CD14-positive monocyte (primary cell): ENCODE measurements at regions not wholly inside any gene's neighbourhood (a gene's known extent, or its start where the extent isn't known, plus 50 kb on each side); places are given as distances from the start of the nearest gene placed in this dataset.

ENCODE experiments used
- DNase-seq, 3 donors: peaks; one replicate each; pipeline ENCODE4 v3.0.0-alpha.2; 2011 to 2022
- H2AFZ ChIP-seq: 2 replicates; pipeline ENCODE4 v1.6.0; 2012; ENCODE audit warnings: mild to moderate bottlenecking, low read depth, low read length, inconsistent platforms; ENCODE audit not compliant: insufficient read depth, poor library complexity, severe bottlenecking
- H3K27ac ChIP-seq, 2 donors: 1 replicate in 1 of 2; 2 replicates in 1 of 2; pipeline ENCODE4 v1.5.1; 2012 to 2013; ENCODE audit warnings: low read length in 2 of 2, control low read depth in 1 of 2, inconsistent platforms in 1 of 2, low read depth in 1 of 2, mild to moderate bottlenecking in 1 of 2
- H3K27me3 ChIP-seq, 2 donors: one replicate each; pipeline versions ENCODE4 v1.6.0 to v1.6.1; 2011 to 2013; ENCODE audit warnings: low read length in 2 of 2; ENCODE audit not compliant: control insufficient read depth in 2 of 2, insufficient read depth in 2 of 2
- H3K36me3 ChIP-seq, 2 donors: replicated peaks in 1 of 2; 1 replicate in 1 of 2; 2 replicates in 1 of 2; pipeline versions ENCODE4 v1.5.1 to v1.6.1; 2012 to 2013; ENCODE audit warnings: low read length in 2 of 2, control low read depth in 1 of 2, inconsistent platforms in 1 of 2, mild to moderate bottlenecking in 1 of 2; ENCODE audit not compliant: insufficient read depth in 2 of 2, control insufficient read depth in 1 of 2
- H3K4me1 ChIP-seq, 2 donors: 1 replicate in 1 of 2; 2 replicates in 1 of 2; pipeline versions ENCODE4 v1.5.1 to v1.6.1; 2012 to 2013; ENCODE audit warnings: low read length in 2 of 2, control low read depth in 1 of 2, inconsistent platforms in 1 of 2, mild to moderate bottlenecking in 1 of 2, moderate library complexity in 1 of 2; ENCODE audit not compliant: insufficient read depth in 2 of 2, control insufficient read depth in 1 of 2
- H3K4me2 ChIP-seq: replicated peaks from 2 replicates; pipeline ENCODE3; 2012; ENCODE audit warnings: low read length, moderate library complexity, mild to moderate bottlenecking; ENCODE audit not compliant: poor library complexity, severe bottlenecking; ENCODE audit errors: extremely low read depth
- H3K4me3 ChIP-seq, 3 experiments: fragments of 200-600 bp in 1 of 3; sonication (generic) in 1 of 3; replicated peaks in 1 of 3; 1 replicate in 2 of 3; 2 replicates in 1 of 3; pipeline ENCODE4 v1.5.1; 2011 to 2013; ENCODE audit warnings: low read length in 3 of 3, mild to moderate bottlenecking in 3 of 3, control low read depth in 2 of 3, low read depth in 2 of 3, inconsistent platforms in 1 of 3, moderate library complexity in 1 of 3
- H3K79me2 ChIP-seq: 2 replicates; pipeline ENCODE4 v1.6.0; 2012; ENCODE audit warnings: mild to moderate bottlenecking, control low read depth, inconsistent platforms, low read length, moderate library complexity; ENCODE audit not compliant: insufficient read depth
- H3K9ac ChIP-seq: 2 replicates; pipeline ENCODE4 v1.6.0; 2017; ENCODE audit warnings: low read length, mild to moderate bottlenecking; ENCODE audit not compliant: insufficient read depth, poor library complexity, severe bottlenecking
- H3K9me3 ChIP-seq, 2 donors: replicated peaks in 1 of 2; 1 replicate in 1 of 2; 2 replicates in 1 of 2; pipeline versions ENCODE4 v1.5.1 to v1.6.1; 2012 to 2013; ENCODE audit warnings: low read length in 2 of 2, control low read depth in 1 of 2; ENCODE audit not compliant: control insufficient read depth in 1 of 2, insufficient read depth in 1 of 2
- H4K20me1 ChIP-seq: 2 replicates; pipeline ENCODE4 v1.6.0; 2012; ENCODE audit warnings: mild to moderate bottlenecking, low read length, control low read depth, moderate library complexity; ENCODE audit not compliant: insufficient read depth
- H3K27ac Mint-ChIP-seq, 7 donors: one replicate each; pipeline ENCODE4 v1.8.0; 2020; ENCODE audit warnings: mild to moderate bottlenecking in 7 of 7, mixed read lengths in 7 of 7, moderate library complexity in 6 of 7, inconsistent platforms in 2 of 7
- H3K27me3 Mint-ChIP-seq, 3 donors: one replicate each; pipeline ENCODE4 v1.8.0; 2021 to 2022; ENCODE audit warnings: low read depth in 3 of 3, mild to moderate bottlenecking in 3 of 3, mixed read lengths in 3 of 3, moderate library complexity in 3 of 3, inconsistent platforms in 1 of 3
- H3K36me3 Mint-ChIP-seq, 2 donors: one replicate each; pipeline ENCODE4 v1.8.0; 2020; ENCODE audit warnings: mixed read lengths in 2 of 2, inconsistent platforms in 1 of 2, mild to moderate bottlenecking in 1 of 2
- H3K4me1 Mint-ChIP-seq: one replicate; pipeline ENCODE4 v1.8.0; 2020; ENCODE audit warnings: mild to moderate bottlenecking, mixed read lengths
- H3K4me3 Mint-ChIP-seq, 2 donors: one replicate each; pipeline ENCODE4 v1.8.0; 2020; ENCODE audit warnings: mild to moderate bottlenecking in 2 of 2, mixed read lengths in 2 of 2, moderate library complexity in 1 of 2
- H3K9me3 Mint-ChIP-seq, 7 donors: one replicate each; pipeline ENCODE4 v1.8.0; 2020 to 2022; ENCODE audit warnings: mixed read lengths in 7 of 7, mild to moderate bottlenecking in 6 of 7, moderate library complexity in 6 of 7, inconsistent platforms in 2 of 7
- CTCF ChIP-seq: fragments of 200-600 bp; IDR thresholded peaks from one replicate; pipeline ENCODE4 v1.8.0; 2022; ENCODE audit warnings: antibody characterized with exemption, mild to moderate bottlenecking
- WGBS: methylation state at CpG from one replicate; pipeline ENCODE4 v1.1.5; 2013; ENCODE audit warnings: missing lambda C conversion rate; ENCODE audit not compliant: insufficient coverage; 5-methylcytosine and 5-hydroxymethylcytosine counted together
- intact Hi-C, 2 donors: fragments of 100-400 bp; cut with micrococcal nuclease; formaldehyde crosslinking; loops; one replicate each; pipeline versions ENCODE4 v1.15.0 to v1.15.1; 2023

DNA sequence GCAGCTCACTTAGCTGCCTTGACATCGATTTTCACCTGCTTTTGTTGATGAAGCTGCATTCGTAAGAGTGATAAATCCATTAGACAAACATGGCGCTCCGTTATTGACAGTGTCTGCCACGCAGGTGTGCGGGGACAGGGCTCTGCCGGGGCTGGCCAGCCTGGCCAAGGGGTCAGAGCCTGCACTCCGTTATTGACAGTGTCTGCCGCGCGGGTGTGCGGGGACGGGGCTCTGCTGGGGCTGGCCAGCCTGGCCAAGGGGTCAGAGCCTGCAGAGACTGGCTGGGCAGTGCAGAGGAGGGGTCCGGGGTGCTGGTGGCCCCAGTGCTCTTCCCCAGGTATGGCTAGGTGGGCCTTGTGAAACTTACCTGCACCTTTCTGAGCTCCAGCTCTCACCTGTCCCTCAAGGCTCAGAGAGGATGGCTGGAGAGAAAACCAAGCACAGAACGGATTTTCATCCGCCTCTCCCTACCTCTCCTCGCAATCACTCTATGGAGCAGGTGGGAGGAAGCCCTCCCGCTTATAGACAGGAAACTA lies 101.6 kb upstream of the B3GAT1 start:
- no peak overlapping the region for H3K4me3 Mint-ChIP-seq
- no peaks in the 10 kb centered on the region for H3K9me3 Mint-ChIP-seq
- no peaks in the 10 kb centered on the region for H3K4me1 Mint-ChIP-seq
- Histone ChIP-seq H3K4me3 (no peak overlapping the region), H3K9ac (no peak overlapping the region), H3K27me3 (no peaks in the 10 kb centered on the region), H3K36me3 (no peaks in the 10 kb centered on the region), H2AFZ (no peak overlapping the region), H3K9me3 (no peaks in the 10 kb centered on the region), H3K4me1 (no peaks in the 10 kb centered on the region), H3K27ac (no peak overlapping the region), H3K79me2 (no peaks in the 10 kb centered on the region), H3K4me2 (no peak overlapping the region), H4K20me1 (no peaks in the 10 kb centered on the region)
- no peak overlapping the region for H3K27ac Mint-ChIP-seq
- no peak for DNase-seq
- H3K36me3 Mint-ChIP-seq = no peaks in the 10 kb centered on the region
- TF ChIP-seq CTCF = no peak
- peaks cover 4 to 6% (median 5%) of the 10 kb centered on the region in 3 donors for H3K27me3 Mint-ChIP-seq
- WGBS = 78% methylated on average over 16 of the region's 18 CpGs
- intact Hi-C loops = no loop called here

GRCh38 chr11:134512571-134513538 lies 100.8 kb upstream of the B3GAT1 start:
- no peaks in the 10 kb centered on the region for H3K4me1 Mint-ChIP-seq
- DNase-seq = no peak
- Histone ChIP-seq H3K4me3 (no peak overlapping the region), H3K9ac (no peak overlapping the region), H3K27me3 (no peaks in the 10 kb centered on the region), H3K27ac (no peak overlapping the region), H2AFZ (no peak overlapping the region), H3K36me3 (no peaks in the 10 kb centered on the region), H3K9me3 (no peaks in the 10 kb centered on the region), H4K20me1 (no peaks in the 10 kb centered on the region), H3K4me1 (no peaks in the 10 kb centered on the region), H3K4me2 (no peak overlapping the region), H3K79me2 (no peaks in the 10 kb centered on the region)
- 83% methylated on average over 15 of the region's 21 CpGs for WGBS
- peaks cover 4 to 9% (median 4%) of the 10 kb centered on the region in 3 donors for H3K27me3 Mint-ChIP-seq
- H3K27ac Mint-ChIP-seq = no peak overlapping the region
- no peak for TF ChIP-seq CTCF
- no peak overlapping the region for H3K4me3 Mint-ChIP-seq
- H3K9me3 Mint-ChIP-seq = no peaks in the 10 kb centered on the region
- no peaks in the 10 kb centered on the region for H3K36me3 Mint-ChIP-seq
- intact Hi-C loops = no loop called here
